T-cell (primary cell): ENCODE measurements at regions not wholly inside any gene's neighbourhood (a gene's known extent, or its start where the extent isn't known, plus 50 kb on each side); places are given as distances from the start of the nearest gene placed in this dataset.

Experiments used
- ATAC-seq, 4 experiments: fragments of 200-7000 bp in 3 of 4; fragments of 150-1000 bp in 1 of 4; cut with Tn5 transposase; replicated peaks in 1 of 4; 1 replicate in 3 of 4; 2 replicates in 1 of 4; pipeline ENCODE4 v1.10.0; 2021; ENCODE audit warnings: moderate library complexity in 3 of 4, mild to moderate bottlenecking in 2 of 4, moderate number of reproducible peaks in 1 of 4
- CTCF ChIA-PET, 2 donors: fragments of 300-600 bp; sonication (Branson Sonifier 250); formaldehyde crosslinking; loops; one replicate each; lab custom pipeline; 2022; ENCODE audit warnings: antibody characterized with exemption in 2 of 2; lab: Charles Lee
- POLR2A ChIA-PET, 2 donors: fragments of 300-600 bp; sonication (Branson Sonifier 250); formaldehyde crosslinking; loops; one replicate each; lab custom pipeline; 2022; ENCODE audit warnings: antibody characterized with exemption in 2 of 2; lab: Charles Lee
- DNase-seq, 35 experiments: peaks; one replicate each; pipeline versions ENCODE4 v3.0.0 to v3.0.0-alpha.2; 2013 to 2023
- H3K27ac ChIP-seq: one replicate; pipeline ENCODE4 v1.5.1; 2013; ENCODE audit warnings: low read length
- H3K27me3 ChIP-seq, 2 experiments: replicated peaks in 1 of 2; 1 replicate in 1 of 2; 2 replicates in 1 of 2; pipeline versions ENCODE4 v1.6.1 to v1.7.0; 2013; ENCODE audit warnings: low read length in 1 of 2, mixed read lengths in 1 of 2; ENCODE audit not compliant: control insufficient read depth in 2 of 2, insufficient read depth in 2 of 2; ENCODE audit errors: extremely low read depth in 1 of 2
- H3K36me3 ChIP-seq, 2 donors: 1 replicate in 1 of 2; 2 replicates in 1 of 2; pipeline versions ENCODE4 v1.6.1 to v1.7.0; 2013; ENCODE audit warnings: low read length in 1 of 2; ENCODE audit not compliant: control insufficient read depth in 2 of 2, insufficient read depth in 1 of 2; ENCODE audit errors: extremely low read depth in 1 of 2
- H3K4me1 ChIP-seq, 2 experiments: 1 replicate in 1 of 2; 2 replicates in 1 of 2; pipeline versions ENCODE4 v1.6.1 to v1.7.0; 2013; ENCODE audit warnings: low read length in 2 of 2, mixed read lengths in 1 of 2; ENCODE audit not compliant: insufficient read depth in 2 of 2, control insufficient read depth in 1 of 2; ENCODE audit errors: extremely low read depth in 1 of 2
- H3K4me3 ChIP-seq, 2 donors: 1 replicate in 1 of 2; 2 replicates in 1 of 2; pipeline versions ENCODE4 v1.5.1 to v1.7.0; 2013; ENCODE audit warnings: mild to moderate bottlenecking in 2 of 2, low read length in 1 of 2, moderate library complexity in 1 of 2; ENCODE audit not compliant: control insufficient read depth in 1 of 2; ENCODE audit errors: extremely low read depth in 1 of 2
- H3K9me3 ChIP-seq: 2 replicates; pipeline ENCODE4 v1.7.0; 2013
- H3K27ac Mint-ChIP-seq, 2 donors: one replicate each; pipeline ENCODE4 v1.8.0; 2020 to 2021; ENCODE audit warnings: mild to moderate bottlenecking in 2 of 2, mixed read lengths in 2 of 2
- H3K27me3 Mint-ChIP-seq, 2 donors: one replicate each; pipeline ENCODE4 v1.8.0; 2021 to 2022; ENCODE audit warnings: mixed read lengths in 2 of 2
- H3K36me3 Mint-ChIP-seq: one replicate; pipeline ENCODE4 v1.8.0; 2021; ENCODE audit warnings: mixed read lengths
- H3K4me1 Mint-ChIP-seq, 3 donors: one replicate each; pipeline ENCODE4 v1.8.0; 2020 to 2022; ENCODE audit warnings: mixed read lengths in 3 of 3, mild to moderate bottlenecking in 1 of 3
- H3K4me3 Mint-ChIP-seq, 3 donors: one replicate each; pipeline ENCODE4 v1.8.0; 2020 to 2022; ENCODE audit warnings: mild to moderate bottlenecking in 3 of 3, mixed read lengths in 3 of 3, moderate library complexity in 3 of 3
- H3K9me3 Mint-ChIP-seq, 3 donors: one replicate each; pipeline ENCODE4 v1.8.0; 2020 to 2022; ENCODE audit warnings: mixed read lengths in 3 of 3
- WGBS: methylation state at CpG from one replicate; pipeline ENCODE4 v1.1.5; 2013; ENCODE audit warnings: missing lambda C conversion rate; ENCODE audit not compliant: insufficient coverage; 5-methylcytosine and 5-hydroxymethylcytosine counted together

GRCh38 chr4:149160370-149160769 lies 655.3 kb downstream of the IQCM start:
- Histone ChIP-seq H3K4me3 (no peak overlapping the region), H3K27me3 (no peaks in the 10 kb centered on the region), H3K36me3 (no peaks in the 10 kb centered on the region), H3K4me1 (no peaks in the 10 kb centered on the region), H3K9me3 (no peaks in the 10 kb centered on the region), H3K27ac (no peak overlapping the region)
- Mint-ChIP-seq H3K27me3 (no peaks in the 10 kb centered on the region), H3K9me3 (peaks cover 0 to 4% (median 4%) of the 10 kb centered on the region in 3 donors), H3K36me3 (no peaks in the 10 kb centered on the region), H3K4me1 (no peaks in the 10 kb centered on the region), H3K27ac (no peak overlapping the region), H3K4me3 (no peak overlapping the region)
- DNase-seq (no peak), ATAC-seq (no peak)
- WGBS, result no CpG with 5 or more reads among the region's 2 CpGs
- ChIA-PET POLR2A (no interaction called here), CTCF (no interaction called here)

- POLR2A ChIA-PET, result no interaction called here
Measured at GRCh38 chr4:149158817-149159216, 656.8 kb downstream of the IQCM start.

GRCh38 chr4:149145803-149146202 lies 669.8 kb downstream of the IQCM start:
- Histone ChIP-seq H3K4me1 (no peaks in the 10 kb centered on the region), H3K9me3 (no peaks in the 10 kb centered on the region), H3K4me3 (no peak overlapping the region), H3K36me3 (no peaks in the 10 kb centered on the region), H3K27me3 (no peaks in the 10 kb centered on the region), H3K27ac (no peak overlapping the region)
- H3K9me3 Mint-ChIP-seq, result peaks cover 0 to 8% (median 0%) of the 10 kb centered on the region in 3 donors
- POLR2A ChIA-PET, result no interaction called here
- DNase-seq, result no peak
- H3K27me3 Mint-ChIP-seq, result peaks cover 5 to 10% of the 10 kb centered on the region in 2 donors
- WGBS, result 50% methylated on average over 1 of the region's 2 CpGs
- no peak overlapping the region for H3K4me3 Mint-ChIP-seq
- H3K4me1 Mint-ChIP-seq, result no peaks in the 10 kb centered on the region
- CTCF ChIA-PET, result interaction anchor here in 1 of 2 donors (0.8 kb wide), 1 partner anchor 1645 kb away, joined by 3 read pairs; no protein-coding TSS in a partner anchor
- no peaks in the 10 kb centered on the region for H3K36me3 Mint-ChIP-seq
- no peak overlapping the region for H3K27ac Mint-ChIP-seq
- ATAC-seq, result no peak

More at GRCh38 chr4:149158817-149159216, 656.8 kb downstream of the IQCM start:
- Histone ChIP-seq H3K4me1 (no peaks in the 10 kb centered on the region), H3K9me3 (no peaks in the 10 kb centered on the region), H3K4me3 (no peak overlapping the region), H3K27ac (no peak overlapping the region), H3K36me3 (no peaks in the 10 kb centered on the region), H3K27me3 (no peaks in the 10 kb centered on the region)
- Mint-ChIP-seq H3K4me3 (no peak overlapping the region), H3K4me1 (no peaks in the 10 kb centered on the region), H3K27ac (no peak overlapping the region), H3K27me3 (no peaks in the 10 kb centered on the region), H3K9me3 (peaks cover 0 to 4% (median 4%) of the 10 kb centered on the region in 3 donors), H3K36me3 (no peaks in the 10 kb centered on the region)
- ATAC-seq (no peak), DNase-seq (no peak)
- WGBS, result 20% methylated on average over 1 of the region's 3 CpGs
- CTCF ChIA-PET, result no interaction called here

- Mint-ChIP-seq H3K36me3 (no peaks in the 10 kb centered on the region), H3K4me1 (no peaks in the 10 kb centered on the region), H3K27ac (no peak overlapping the region), H3K4me3 (no peak overlapping the region), H3K27me3 (peaks cover 5 to 10% of the 10 kb centered on the region in 2 donors), H3K9me3 (peaks cover 0 to 8% (median 0%) of the 10 kb centered on the region in 3 donors)
- H3K4me1 ChIP-seq, result no peaks in the 10 kb centered on the region
- no peaks in the 10 kb centered on the region for H3K27me3 ChIP-seq
- ChIA-PET CTCF (no interaction called here), POLR2A (no interaction called here)
- H3K36me3 ChIP-seq, result no peaks in the 10 kb centered on the region
- H3K9me3 ChIP-seq, result no peaks in the 10 kb centered on the region
- no peak for DNase-seq
- H3K4me3 ChIP-seq, result no peak overlapping the region
- H3K27ac ChIP-seq, result no peak overlapping the region
- 36% methylated on average over 1 of the region's 1 CpG for WGBS
- no peak for ATAC-seq
Measured at GRCh38 chr4:149144060-149144459, 671.6 kb downstream of the IQCM start.

- no peak overlapping the region for H3K27ac ChIP-seq
- POLR2A ChIA-PET, result no interaction called here
- ATAC-seq (no peak), DNase-seq (no peak)
- H3K4me1 ChIP-seq, result no peaks in the 10 kb centered on the region
- Mint-ChIP-seq H3K27ac (no peak overlapping the region), H3K4me3 (no peak overlapping the region), H3K9me3 (peaks cover 0 to 11% (median 0%) of the 10 kb centered on the region in 3 donors), H3K27me3 (peaks cover 6 to 7% of the 10 kb centered on the region in 2 donors), H3K4me1 (no peaks in the 10 kb centered on the region), H3K36me3 (no peaks in the 10 kb centered on the region)
- no CpG with 5 or more reads among the region's 2 CpGs for WGBS
- no peaks in the 10 kb centered on the region for H3K27me3 ChIP-seq
- H3K36me3 ChIP-seq, result no peaks in the 10 kb centered on the region
- no peak overlapping the region for H3K4me3 ChIP-seq
- no peaks in the 10 kb centered on the region for H3K9me3 ChIP-seq
- CTCF ChIA-PET, result no interaction called here
Measured at GRCh38 chr4:149141391-149141790, 674.3 kb downstream of the IQCM start.

- H3K27me3 ChIP-seq, result no peaks in the 10 kb centered on the region
- ATAC-seq (no peak), DNase-seq (no peak)
- no peak overlapping the region for H3K27ac ChIP-seq
- Mint-ChIP-seq H3K27ac (no peak overlapping the region), H3K36me3 (no peaks in the 10 kb centered on the region), H3K9me3 (peaks cover 0 to 11% (median 0%) of the 10 kb centered on the region in 3 donors), H3K4me1 (no peaks in the 10 kb centered on the region), H3K27me3 (peaks cover 6 to 7% of the 10 kb centered on the region in 2 donors), H3K4me3 (no peak overlapping the region)
- no peaks in the 10 kb centered on the region for H3K36me3 ChIP-seq
- ChIA-PET POLR2A (no interaction called here), CTCF (no interaction called here)
- no peaks in the 10 kb centered on the region for H3K4me1 ChIP-seq
- WGBS, result 40% methylated on average over 1 of the region's 2 CpGs
- H3K9me3 ChIP-seq, result no peaks in the 10 kb centered on the region
- H3K4me3 ChIP-seq, result no peak overlapping the region
Measured at GRCh38 chr4:149140841-149141240, 674.8 kb downstream of the IQCM start.
